22Rv1 (cell line): ENCODE measurements at regions not wholly inside any gene's neighbourhood (a gene's known extent, or its start where the extent isn't known, plus 50 kb on each side); places are given as distances from the start of the nearest gene placed in this dataset.

Source experiments
- ZFX ChIP-seq: fragments of 450-650 bp; IDR thresholded peaks from 2 replicates; pipeline ENCODE4 v1.6.1; 2017; ENCODE audit warnings: antibody characterized with exemption, borderline replicate concordance
- TF ChIP-seq, protein P1 (sequence below): fragments of 450-650 bp; IDR thresholded peaks from 2 replicates; pipeline ENCODE4 v1.5.1; 2017; ENCODE audit warnings: mild to moderate bottlenecking

DNA sequence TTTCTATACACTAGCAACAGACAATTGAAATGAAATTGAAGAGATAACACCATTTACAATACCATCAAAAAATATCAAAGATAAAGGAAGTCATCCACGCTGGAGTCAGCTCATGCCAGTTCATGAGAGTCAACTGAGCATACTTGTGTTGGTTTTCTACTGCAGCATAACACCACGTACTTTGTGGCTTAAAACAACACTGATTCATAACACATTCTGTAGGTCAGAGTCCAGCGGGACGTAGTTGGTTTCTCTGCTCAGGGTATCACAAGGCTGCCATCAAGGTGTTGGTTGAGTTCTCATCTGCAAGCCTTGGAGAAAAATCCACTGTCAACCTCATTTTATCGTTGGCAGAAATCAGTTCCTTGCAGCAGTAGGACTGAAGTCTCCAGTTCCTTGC, 84.2 kb downstream of the TEX51 start:
- TF ChIP-seq, protein P1, sequence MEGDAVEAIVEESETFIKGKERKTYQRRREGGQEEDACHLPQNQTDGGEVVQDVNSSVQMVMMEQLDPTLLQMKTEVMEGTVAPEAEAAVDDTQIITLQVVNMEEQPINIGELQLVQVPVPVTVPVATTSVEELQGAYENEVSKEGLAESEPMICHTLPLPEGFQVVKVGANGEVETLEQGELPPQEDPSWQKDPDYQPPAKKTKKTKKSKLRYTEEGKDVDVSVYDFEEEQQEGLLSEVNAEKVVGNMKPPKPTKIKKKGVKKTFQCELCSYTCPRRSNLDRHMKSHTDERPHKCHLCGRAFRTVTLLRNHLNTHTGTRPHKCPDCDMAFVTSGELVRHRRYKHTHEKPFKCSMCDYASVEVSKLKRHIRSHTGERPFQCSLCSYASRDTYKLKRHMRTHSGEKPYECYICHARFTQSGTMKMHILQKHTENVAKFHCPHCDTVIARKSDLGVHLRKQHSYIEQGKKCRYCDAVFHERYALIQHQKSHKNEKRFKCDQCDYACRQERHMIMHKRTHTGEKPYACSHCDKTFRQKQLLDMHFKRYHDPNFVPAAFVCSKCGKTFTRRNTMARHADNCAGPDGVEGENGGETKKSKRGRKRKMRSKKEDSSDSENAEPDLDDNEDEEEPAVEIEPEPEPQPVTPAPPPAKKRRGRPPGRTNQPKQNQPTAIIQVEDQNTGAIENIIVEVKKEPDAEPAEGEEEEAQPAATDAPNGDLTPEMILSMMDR, result no peak
- no peak for TF ChIP-seq ZFX
